ENCODE measurements at regions not wholly inside any gene's neighbourhood (a gene's known extent, or its start where the extent isn't known, plus 50 kb on each side); places are given as distances from the start of the nearest gene placed in this dataset.

DNA sequence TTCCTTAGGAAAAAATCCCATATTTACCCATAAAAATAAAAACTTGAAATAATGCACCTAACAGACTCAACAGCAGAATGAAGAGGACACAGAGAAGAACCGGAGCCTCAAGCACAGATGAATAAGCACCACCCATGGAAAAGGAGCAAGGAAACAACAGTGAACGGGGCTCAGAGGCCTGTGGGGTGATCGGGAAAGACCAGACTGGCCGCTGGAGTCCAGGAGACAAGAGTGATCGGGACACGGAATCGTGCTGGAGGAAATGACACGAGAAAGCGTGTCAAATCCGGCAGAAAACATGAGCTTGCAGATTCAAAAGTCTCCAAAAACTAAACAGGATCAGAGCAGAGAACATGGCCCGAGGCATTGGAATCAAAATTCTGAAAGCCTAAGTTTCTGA is 448.0 kb upstream of the SALL3 start:
- H3K4me3 ChIP-seq (ENCODE audit: low read length), result no peak overlapping the region
- no peak for DNase-seq (ENCODE audit: low read depth)
- TF ChIP-seq, protein P1, sequence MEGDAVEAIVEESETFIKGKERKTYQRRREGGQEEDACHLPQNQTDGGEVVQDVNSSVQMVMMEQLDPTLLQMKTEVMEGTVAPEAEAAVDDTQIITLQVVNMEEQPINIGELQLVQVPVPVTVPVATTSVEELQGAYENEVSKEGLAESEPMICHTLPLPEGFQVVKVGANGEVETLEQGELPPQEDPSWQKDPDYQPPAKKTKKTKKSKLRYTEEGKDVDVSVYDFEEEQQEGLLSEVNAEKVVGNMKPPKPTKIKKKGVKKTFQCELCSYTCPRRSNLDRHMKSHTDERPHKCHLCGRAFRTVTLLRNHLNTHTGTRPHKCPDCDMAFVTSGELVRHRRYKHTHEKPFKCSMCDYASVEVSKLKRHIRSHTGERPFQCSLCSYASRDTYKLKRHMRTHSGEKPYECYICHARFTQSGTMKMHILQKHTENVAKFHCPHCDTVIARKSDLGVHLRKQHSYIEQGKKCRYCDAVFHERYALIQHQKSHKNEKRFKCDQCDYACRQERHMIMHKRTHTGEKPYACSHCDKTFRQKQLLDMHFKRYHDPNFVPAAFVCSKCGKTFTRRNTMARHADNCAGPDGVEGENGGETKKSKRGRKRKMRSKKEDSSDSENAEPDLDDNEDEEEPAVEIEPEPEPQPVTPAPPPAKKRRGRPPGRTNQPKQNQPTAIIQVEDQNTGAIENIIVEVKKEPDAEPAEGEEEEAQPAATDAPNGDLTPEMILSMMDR (conservative IDR thresholded peaks at IDR 0.05; ENCODE audit: low read length), result no peak

DNA sequence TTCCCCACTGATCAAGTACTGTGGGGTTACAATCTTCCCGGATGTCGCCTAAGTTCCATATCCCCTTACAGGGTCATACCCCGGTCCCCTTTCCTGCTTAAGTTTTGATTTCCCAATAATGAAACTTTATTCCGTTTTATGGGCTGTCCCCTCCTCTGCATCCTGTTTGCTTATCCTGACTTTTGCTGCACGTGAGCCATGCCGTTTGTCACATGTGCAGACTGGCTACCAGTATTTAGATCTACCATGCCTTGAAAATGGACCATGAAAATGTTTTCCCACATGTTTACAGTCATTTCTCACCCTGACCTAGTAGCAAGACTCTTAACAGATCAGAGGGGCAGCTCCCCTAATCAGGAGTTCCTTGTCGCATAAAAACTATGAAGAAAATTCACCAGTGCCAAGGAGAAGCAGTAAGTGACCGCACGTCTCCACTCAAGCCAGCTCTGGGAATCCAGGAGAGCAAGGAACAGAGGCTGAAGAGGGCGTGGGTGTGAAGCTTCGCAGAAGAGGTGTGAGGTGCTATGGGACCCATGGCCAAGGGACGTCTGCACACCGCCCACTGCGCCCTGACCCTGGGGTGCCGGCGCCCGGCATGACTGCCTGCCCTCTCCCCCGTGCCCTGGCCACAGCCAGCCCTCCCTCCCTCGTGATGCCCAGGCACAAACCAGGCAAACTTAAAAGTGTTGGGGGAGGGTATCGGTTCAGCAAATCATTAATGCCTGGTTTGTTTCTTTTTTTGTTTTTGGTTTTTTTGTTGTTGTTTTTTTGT is 440.8 kb upstream of the SALL3 start:
- TF ChIP-seq, protein P1 (conservative IDR thresholded peaks at IDR 0.05; ENCODE audit: low read length), result no peak
- H3K4me3 ChIP-seq (ENCODE audit: low read length), result no peak overlapping the region
- no peak for DNase-seq (ENCODE audit: low read depth)

DNA sequence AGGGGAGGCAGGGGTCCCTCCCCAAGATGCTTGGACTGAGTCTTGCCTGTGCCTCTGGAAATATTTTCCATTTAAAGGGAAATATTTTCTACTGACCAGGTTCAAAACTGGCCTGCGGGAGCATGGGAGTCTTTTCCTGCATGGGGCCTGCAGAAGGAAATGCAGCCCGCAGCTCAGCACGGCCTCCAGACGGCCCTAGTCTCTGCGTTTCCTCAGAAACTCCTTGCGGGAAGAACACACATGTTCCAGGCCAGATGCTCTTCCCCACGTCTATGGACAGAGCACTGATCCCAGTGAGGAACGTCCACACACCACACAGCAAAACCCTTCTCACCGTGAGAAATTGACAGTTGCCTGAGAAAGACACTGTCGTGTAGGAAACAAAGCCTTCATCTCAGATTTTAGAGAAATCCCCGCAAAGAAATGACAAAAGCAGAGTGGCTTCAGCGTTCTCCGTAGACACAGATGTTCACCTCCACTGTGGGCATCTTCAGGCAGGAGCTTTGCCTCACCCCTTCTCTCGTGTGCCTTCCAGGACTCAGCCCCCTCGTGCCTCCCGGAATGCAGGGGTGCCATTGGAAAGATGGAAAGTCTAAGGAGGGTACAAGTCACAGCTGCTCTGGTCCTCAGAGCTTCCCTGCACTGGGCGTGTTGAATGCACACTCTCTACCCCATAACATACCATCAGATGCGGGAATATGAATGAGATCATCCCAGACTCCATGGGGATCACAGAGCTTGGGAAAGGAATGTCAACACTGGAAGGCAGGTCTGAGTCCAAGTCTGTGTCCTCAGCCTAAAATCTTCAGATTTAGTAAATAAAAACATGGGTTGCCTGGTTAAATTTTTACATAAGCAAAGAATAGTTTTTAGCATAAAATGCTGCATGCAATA is 438.7 kb upstream of the SALL3 start:
- no peak for DNase-seq (ENCODE audit: low read depth)
- H3K4me3 ChIP-seq (ENCODE audit: low read length), result no peak overlapping the region
- TF ChIP-seq, protein P1 (conservative IDR thresholded peaks at IDR 0.05; ENCODE audit: low read length), result no peak

DNA sequence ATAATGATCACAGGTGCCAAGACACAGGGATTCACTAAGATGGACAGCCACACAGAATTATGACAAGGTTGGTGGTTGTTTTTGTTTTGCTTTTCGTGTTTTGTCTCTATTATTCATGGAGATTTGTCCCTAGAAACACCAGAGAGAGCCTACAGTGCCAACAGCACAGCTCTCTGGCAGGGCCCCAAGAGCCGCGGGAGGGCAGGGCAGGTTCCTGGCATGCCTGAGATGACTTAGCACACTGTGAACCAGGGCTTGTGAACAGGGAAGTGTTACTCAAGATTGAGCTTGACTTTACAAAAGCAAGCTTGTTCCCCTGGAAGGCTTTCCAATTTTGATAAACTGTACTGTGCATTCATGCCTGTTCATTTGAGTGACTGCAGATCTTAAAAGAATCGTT is 437.4 kb upstream of the SALL3 start:
- no peak overlapping the region for H3K4me3 ChIP-seq (ENCODE audit: low read length)
- TF ChIP-seq, protein P1 (conservative IDR thresholded peaks at IDR 0.05; ENCODE audit: low read length), result no peak
- no peak for DNase-seq (ENCODE audit: low read depth)

DNA sequence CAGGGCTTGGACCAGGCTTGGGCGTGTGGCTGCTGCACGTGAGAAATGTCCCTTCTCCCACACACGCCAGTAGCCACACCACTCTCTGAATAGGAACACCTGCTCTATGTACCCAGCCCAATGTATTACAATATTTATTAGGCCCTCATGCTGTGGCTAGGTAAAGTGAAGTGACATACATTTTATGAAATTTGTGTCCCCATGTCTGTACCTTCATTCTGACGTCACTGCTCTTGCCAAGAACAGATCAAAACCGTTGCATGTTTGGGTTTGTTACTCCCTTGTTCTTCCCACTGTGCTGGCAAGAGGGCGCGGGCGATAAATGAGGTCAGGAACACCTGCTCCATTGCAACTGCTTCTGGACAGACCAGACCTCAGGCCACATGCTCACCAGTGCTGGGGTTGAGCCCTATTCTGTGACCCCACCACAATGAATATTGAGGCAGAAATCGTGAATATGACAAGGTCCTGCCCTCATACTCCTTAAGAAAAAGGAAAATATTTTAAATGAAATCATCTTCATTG is 436.4 kb upstream of the SALL3 start:
- TF ChIP-seq, protein P1 (conservative IDR thresholded peaks at IDR 0.05; ENCODE audit: low read length), result no peak
- DNase-seq (ENCODE audit: low read depth), result no peak
- H3K4me3 ChIP-seq (ENCODE audit: low read length), result no peak overlapping the region

DNA sequence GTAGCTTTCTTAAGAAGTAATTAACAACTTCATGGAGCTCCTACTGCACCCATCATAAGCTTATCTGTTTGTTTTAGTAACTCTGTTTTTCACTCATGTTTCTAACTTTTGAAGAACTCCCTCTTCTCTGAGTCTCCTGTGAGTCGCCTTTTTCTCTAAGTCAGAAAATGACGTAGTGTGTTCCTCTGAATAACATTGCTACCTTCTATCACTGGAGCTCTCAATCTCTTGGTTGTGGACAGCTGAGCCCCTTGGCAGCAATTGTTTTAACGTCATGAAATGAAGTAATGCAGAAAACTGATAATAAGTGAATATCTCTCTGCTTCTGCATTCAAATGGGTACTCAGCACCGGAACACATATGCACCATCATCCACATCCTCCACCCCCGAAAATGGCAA is 433.3 kb upstream of the SALL3 start:
- H3K4me3 ChIP-seq (ENCODE audit: low read length), result no peak overlapping the region
- TF ChIP-seq, protein P1 (conservative IDR thresholded peaks at IDR 0.05; ENCODE audit: low read length), result no peak
- DNase-seq (ENCODE audit: low read depth), result no peak

Measured in AG10803 (cell line).